ENCODE measurements at regions not wholly inside any gene's neighbourhood (a gene's known extent, or its start where the extent isn't known, plus 50 kb on each side); places are given as distances from the start of the nearest gene placed in this dataset.

- no peak for DNase-seq (ENCODE audit: low read depth)
Measured at GRCh38 chr1:224505454-224506093, 71.0 kb upstream of the WDR26 start.

- DNase-seq (ENCODE audit: low read depth): no peak
Measured at GRCh38 chr1:224506141-224506814, 71.7 kb upstream of the WDR26 start.

- no peak for DNase-seq (ENCODE audit: low read depth)
Measured at GRCh38 chr1:224507771-224508523, 73.3 kb upstream of the WDR26 start.

GRCh38 chr1:224509907-224510306, 75.3 kb upstream of the WDR26 start:
- DNase-seq (ENCODE audit: low read depth): no peak

- DNase-seq (ENCODE audit: low read depth): no peak
Measured at GRCh38 chr1:224510880-224511645, 76.5 kb upstream of the WDR26 start.

- no peak for DNase-seq (ENCODE audit: low read depth)
Measured at GRCh38 chr1:224512600-224513151, 78.1 kb upstream of the WDR26 start.

- DNase-seq (ENCODE audit: low read depth): no peak
Measured at GRCh38 chr1:224513383-224513782, 78.8 kb upstream of the WDR26 start.

- peak; percentile 79 for DNase-seq (ENCODE audit: low read depth)
Measured at GRCh38 chr1:224513787-224514209, 79.2 kb upstream of the WDR26 start.

GRCh38 chr1:224517171-224517570, 82.6 kb upstream of the WDR26 start:
- no peak for DNase-seq (ENCODE audit: low read depth)

- no peak for DNase-seq (ENCODE audit: low read depth)
Measured at GRCh38 chr1:224518528-224518927, 83.9 kb upstream of the WDR26 start.

GRCh38 chr1:224519874-224520273, 85.3 kb upstream of the WDR26 start:
- no peak for DNase-seq (ENCODE audit: low read depth)

GRCh38 chr1:224520808-224521207, 86.2 kb upstream of the WDR26 start:
- DNase-seq (ENCODE audit: low read depth): no peak

GRCh38 chr1:224521904-224522734, 87.5 kb upstream of the WDR26 start:
- no peak for DNase-seq (ENCODE audit: low read depth)

GRCh38 chr1:224523676-224524075, 89.1 kb upstream of the WDR26 start:
- DNase-seq (ENCODE audit: low read depth): no peak

- DNase-seq (ENCODE audit: low read depth): no peak
Measured at GRCh38 chr1:224524679-224525078, 90.1 kb upstream of the WDR26 start.

- no peak for DNase-seq (ENCODE audit: low read depth)
Measured at GRCh38 chr1:224525411-224526040, 90.6 kb upstream of the CNIH3 start.

GRCh38 chr1:224526771-224527170, 89.3 kb upstream of the CNIH3 start:
- no peak for DNase-seq (ENCODE audit: low read depth)

GRCh38 chr1:224528900-224529299, 87.2 kb upstream of the CNIH3 start:
- DNase-seq (ENCODE audit: low read depth): no peak

GRCh38 chr1:224529844-224530243, 86.3 kb upstream of the CNIH3 start:
- no peak for DNase-seq (ENCODE audit: low read depth)

GRCh38 chr1:224533517-224533916, 82.6 kb upstream of the CNIH3 start:
- DNase-seq (ENCODE audit: low read depth): no peak

- DNase-seq (ENCODE audit: low read depth): no peak
Measured at GRCh38 chr1:224534731-224535130, 81.4 kb upstream of the CNIH3 start.
